ENCODE measurements at regions not wholly inside any gene's neighbourhood (a gene's known extent, or its start where the extent isn't known, plus 50 kb on each side); places are given as distances from the start of the nearest gene placed in this dataset.

DNA sequence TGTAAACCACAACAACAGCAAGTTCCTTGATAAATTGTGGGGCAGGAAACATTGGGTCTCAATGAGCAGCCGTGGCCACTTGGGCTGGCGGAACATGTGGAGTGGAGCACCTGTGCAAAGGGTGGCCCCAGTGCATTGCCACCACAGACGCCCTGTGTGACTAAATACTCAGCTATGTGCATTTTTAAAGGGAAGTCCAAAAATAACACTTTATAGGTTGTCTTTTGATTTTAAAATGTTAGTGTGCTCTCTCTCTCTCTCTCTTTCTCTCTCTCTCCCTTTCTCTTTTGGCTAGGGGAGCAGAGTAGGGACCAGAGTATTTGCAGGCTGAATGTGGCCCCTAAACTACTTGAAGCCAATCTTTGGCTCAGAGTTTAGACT is 236.3 kb downstream of the BCAS1 start:
- no peak for DNase-seq (ENCODE audit: low spot score)
- Histone ChIP-seq H3K27me3 (no peaks in the 10 kb centered on the region), H3K4me1 (peaks cover 0 to 14% of the 10 kb centered on the region in 2 donors)

GRCh38 chr20:53833333-53834061 is 236.9 kb downstream of the BCAS1 start:
- Histone ChIP-seq H3K27ac (no peak overlapping the region), H3K4me1 (peaks cover 0 to 14% of the 10 kb centered on the region in 2 donors), H3K9me3 (no peaks in the 10 kb centered on the region), H3K4me3 (no peak overlapping the region), H3K27me3 (no peaks in the 10 kb centered on the region), H3K36me3 (no peaks in the 10 kb centered on the region)
- no peak for TF ChIP-seq CTCF (IDR thresholded peaks at IDR 0.05)
- DNase-seq (ENCODE audit: low spot score) = no peak

More for the DNA sequence above, 236.3 kb downstream of the BCAS1 start:
- no peaks in the 10 kb centered on the region for H3K36me3 ChIP-seq
- H3K9me3 ChIP-seq = no peaks in the 10 kb centered on the region
- H3K27ac ChIP-seq = no peak overlapping the region
- no peak overlapping the region for H3K4me3 ChIP-seq
- no peak for TF ChIP-seq CTCF (IDR thresholded peaks at IDR 0.05)

DNA sequence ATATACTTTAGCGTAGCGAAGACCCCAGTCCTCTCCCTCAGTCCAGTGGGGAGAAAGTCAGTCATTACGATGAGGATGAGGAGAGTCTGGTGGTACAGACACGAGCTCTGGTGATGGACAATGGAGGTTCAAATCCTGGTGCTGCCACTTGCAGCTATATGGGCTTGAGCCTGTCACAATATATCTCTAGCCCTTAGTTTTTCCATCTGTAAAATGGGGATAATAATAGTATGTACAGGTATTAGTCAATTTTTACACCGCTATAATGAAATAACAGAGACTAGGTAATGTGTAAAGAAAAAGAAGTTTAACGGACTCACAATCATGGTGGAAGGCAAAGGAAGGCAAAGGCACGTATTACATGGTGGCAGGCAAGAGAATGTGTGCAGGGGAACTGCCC is 237.9 kb downstream of the BCAS1 start:
- no peaks in the 10 kb centered on the region for H3K27me3 ChIP-seq
- peaks cover 0 to 14% of the 10 kb centered on the region in 2 donors for H3K4me1 ChIP-seq
- H3K4me3 ChIP-seq = no peak overlapping the region

DNA sequence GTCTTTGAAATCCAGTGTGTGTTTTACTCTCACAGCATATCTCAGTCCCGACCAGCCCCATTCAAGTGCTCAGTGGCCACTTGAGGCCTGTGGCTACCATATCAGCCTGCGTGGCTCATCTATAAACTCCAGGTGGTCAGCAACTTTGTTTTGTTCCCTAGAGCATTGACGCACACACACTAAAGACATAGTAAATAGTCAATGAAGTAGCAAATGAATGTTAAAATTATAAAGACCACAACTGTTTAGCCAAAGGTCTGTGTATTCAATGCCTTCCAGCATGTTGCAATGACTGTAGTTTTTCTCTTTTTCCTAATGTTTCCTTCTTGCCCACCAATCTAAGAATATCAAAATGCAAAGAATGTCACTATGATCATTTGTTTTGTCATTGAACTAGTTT is 238.2 kb upstream of the ZNF217 start:
- no peak overlapping the region for H3K4me3 ChIP-seq
- H3K36me3 ChIP-seq = no peaks in the 10 kb centered on the region
- DNase-seq (ENCODE audit: low spot score) = no peak
- H3K4me1 ChIP-seq = peaks cover 0 to 14% of the 10 kb centered on the region in 2 donors
- H3K9me3 ChIP-seq = no peaks in the 10 kb centered on the region
- no peak overlapping the region for H3K27ac ChIP-seq
- no peaks in the 10 kb centered on the region for H3K27me3 ChIP-seq
- TF ChIP-seq CTCF (IDR thresholded peaks at IDR 0.05) = no peak

More for the DNA sequence above, 237.9 kb downstream of the BCAS1 start:
- H3K27ac ChIP-seq = no peak overlapping the region
- no peak for TF ChIP-seq CTCF (IDR thresholded peaks at IDR 0.05)
- no peaks in the 10 kb centered on the region for H3K9me3 ChIP-seq
- DNase-seq (ENCODE audit: low spot score) = no peak
- no peaks in the 10 kb centered on the region for H3K36me3 ChIP-seq

GRCh38 chr20:53831228-53831627 is 237.6 kb upstream of the ZNF217 start:
- no peak overlapping the region for H3K27ac ChIP-seq
- no peak for DNase-seq (ENCODE audit: low spot score)
- H3K4me3 ChIP-seq = no peak overlapping the region
- no peaks in the 10 kb centered on the region for H3K27me3 ChIP-seq
- TF ChIP-seq CTCF (IDR thresholded peaks at IDR 0.05) = no peak
- H3K9me3 ChIP-seq = no peaks in the 10 kb centered on the region
- no peaks in the 10 kb centered on the region for H3K36me3 ChIP-seq
- peaks cover 0 to 14% of the 10 kb centered on the region in 2 donors for H3K4me1 ChIP-seq

Measured in right atrium auricular region (tissue), 2 donors.